UCSD-AML1 (cell line): ENCODE measurements at regions not wholly inside any gene's neighbourhood (a gene's known extent, or its start where the extent isn't known, plus 50 kb on each side); places are given as distances from the start of the nearest gene placed in this dataset.
A peak's percentile ranks its signal among the peaks of the same experiment; 100 is the strongest.
"Not testable (repeated sequence)": the region's sequence is repeated elsewhere in the genome, so short reads cannot be mapped to it uniquely, and the experiment has no call there.

Source experiments
- DNase-seq: peaks from one replicate; lab custom pipeline; 2025; ENCODE audit not compliant: unreplicated experiment; lab: John Stamatoyannopoulos, UW

DNA sequence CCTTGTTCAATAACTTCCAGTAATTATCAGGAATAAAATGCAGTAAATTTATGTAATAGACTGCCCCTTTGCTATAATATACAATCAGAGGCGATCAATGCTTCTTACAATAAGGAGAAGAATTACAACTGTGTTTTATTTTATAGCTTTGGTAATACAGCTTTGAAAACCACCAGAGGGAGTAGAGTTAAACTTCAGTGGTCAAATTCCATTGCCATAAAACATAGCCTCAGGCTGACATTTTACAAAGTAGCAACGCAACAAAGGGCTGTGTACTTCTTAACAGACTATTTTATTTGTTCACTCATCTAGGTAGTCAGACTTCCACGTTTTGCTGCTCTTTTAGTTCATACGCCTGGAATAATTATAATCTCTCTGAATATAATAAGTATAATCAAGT, 58.5 kb downstream of the TEX13C start:
- no peak for DNase-seq

DNA sequence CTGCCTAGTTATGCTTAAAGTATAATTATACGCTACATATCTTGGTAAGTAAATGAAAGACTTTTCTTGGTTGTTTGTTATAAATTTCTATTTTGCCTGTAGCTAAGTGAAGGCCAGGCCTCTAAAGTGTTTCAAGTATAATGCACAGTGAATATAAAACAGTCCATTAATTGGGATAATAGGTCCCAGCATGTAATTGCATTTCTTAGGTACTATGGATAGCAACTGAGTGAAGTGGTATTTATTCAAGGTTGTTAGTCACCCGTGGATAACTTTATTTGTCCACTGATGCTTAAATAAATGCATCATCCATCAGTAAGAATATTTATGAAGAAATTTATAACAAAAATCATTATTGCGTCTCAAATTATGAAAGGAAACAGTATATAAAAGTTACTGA, 59.1 kb downstream of the TEX13C start:
- no peak for DNase-seq

DNA sequence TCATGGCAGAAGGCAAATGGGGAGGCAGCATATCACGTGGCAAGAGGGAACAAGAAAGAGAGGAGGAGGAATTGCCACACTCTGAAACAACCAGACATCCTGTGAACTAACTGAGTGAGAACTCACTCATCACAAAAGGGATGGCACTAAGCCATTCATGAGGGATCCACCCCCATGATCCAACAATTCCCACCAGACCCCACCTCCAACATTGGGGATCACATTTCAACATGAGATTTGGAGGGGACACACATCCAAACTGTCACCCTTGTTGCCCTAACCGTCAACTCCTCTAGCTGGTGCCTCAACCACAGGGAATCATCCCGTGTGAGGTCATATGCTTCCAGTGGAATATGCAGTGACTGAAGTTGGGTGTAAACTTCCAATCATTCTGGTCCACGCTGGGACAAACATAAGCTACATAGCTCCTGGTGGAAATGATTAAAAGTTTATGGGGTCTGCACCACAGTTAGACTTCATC, 62.5 kb downstream of the TEX13C start:
- no peak for DNase-seq

DNA sequence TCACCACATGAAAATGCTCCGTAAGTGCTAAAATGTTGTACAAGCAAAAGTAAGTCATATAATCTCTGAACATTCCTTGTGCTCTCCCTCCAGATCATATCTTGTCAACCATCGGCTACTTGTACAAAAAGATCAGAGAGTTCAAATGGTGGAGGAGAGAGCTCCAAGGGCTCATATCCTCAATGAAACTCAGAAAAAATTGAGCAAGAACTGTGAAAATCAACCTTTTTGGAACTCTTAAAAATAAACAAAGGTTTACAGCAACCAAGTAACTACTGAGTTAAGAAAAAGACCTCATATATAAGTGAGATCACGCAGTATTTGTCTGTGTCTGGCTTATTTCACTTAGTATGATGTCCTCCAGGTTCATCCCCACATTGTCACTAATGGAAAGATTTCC, 63.2 kb downstream of the TEX13C start:
- DNase-seq = no peak

DNA sequence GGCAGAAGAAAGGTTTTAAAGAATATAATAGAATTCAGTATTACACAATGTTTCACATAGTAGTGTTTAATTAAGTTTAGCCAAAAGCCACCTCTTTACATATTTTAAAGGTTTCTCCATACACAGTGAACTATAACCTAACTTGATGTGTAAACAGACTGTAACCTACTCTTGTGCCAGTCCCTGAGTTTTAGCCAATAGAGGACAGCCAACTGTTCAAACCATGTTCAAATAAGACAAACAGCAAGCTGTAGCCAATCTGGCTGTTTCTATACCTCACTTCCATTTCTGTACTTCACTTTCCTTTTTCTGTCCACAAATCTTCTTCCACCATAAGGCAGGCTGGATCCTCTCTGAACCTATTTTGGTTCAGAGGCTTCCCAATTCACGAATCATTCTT, 65.2 kb downstream of the TEX13C start:
- no peak for DNase-seq

DNA sequence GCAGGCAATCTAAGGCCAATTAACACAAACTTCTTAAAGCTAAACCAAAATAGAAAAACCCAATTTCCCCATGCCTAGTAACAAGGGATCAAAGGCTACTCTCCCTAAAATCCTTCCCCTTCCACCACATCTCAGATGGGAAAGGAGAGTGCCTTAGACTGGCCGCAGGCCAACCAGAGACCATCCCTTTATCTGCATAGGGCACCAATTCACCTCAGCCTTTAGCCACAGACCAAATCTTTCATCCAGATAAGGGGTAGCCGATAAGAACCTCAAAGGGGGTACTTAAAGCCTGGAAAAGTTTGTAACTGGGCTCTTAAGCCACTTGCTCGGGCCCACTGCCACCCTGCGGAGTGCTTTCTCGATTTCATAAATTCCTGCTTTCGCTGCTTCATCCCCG, 68.3 kb downstream of the TEX13C start:
- no peak for DNase-seq

DNA sequence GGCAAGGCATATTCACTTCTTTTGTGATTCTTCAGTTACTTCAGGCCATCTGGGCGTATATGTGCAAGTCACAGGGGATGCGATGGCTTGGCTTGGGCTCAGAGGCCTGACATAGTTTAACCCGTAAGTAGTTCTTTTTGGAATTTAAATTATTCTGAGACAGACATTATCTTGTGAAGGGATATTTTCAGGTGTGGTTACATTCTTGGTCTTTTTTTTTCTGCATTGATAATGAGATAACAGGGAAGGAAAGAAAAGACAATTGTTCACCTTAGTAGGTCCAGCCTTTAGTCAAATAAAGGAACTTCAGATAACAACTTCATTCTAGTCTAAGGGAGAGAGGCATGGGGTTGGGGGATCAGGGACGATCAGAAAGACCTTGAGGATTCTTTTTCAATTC, 74.8 kb downstream of the TEX13C start:
- no peak for DNase-seq

DNA sequence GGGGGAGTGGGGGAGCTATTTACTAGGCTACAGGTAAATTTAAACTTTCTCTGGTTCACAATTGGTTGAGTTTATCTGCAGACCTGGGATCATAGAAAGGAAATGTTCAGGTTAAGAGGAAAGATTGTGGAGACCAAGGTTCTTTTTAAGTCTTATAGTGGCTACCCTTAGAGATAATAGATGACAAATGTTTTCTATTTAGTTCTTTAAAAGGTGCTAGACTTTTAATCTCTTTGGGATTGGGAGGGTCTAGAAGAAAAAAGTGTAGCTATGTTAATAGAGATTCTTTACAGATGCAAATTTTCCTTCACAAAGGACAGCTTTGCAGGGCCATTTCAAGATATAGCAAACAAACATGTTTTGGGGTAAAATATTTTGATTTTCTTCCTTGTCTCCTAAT, 76.0 kb downstream of the TEX13C start:
- no peak for DNase-seq

DNA sequence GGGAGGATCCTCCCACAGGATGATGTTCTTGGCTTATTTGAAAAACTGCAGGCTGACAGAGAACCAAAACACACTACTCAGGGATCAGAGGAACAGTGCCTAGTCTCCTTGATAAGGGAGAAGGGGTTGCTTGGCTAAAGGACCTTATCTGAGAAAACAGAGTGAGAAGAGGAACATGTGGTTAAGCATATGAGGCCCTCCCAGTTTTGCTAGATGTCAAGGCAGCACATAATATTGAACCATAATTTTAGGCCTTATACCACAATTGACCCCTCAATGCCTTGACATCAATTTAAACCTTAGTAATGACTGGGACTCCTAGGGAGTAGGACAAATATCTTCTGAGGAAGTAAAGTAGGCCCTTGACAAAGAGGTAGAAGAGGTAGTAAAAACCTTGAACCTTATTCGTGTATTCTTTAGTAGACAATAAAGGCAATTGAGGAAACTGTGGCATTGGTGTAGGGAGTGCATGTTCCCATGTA, 79.3 kb downstream of the TEX13C start:
- no peak for DNase-seq

DNA sequence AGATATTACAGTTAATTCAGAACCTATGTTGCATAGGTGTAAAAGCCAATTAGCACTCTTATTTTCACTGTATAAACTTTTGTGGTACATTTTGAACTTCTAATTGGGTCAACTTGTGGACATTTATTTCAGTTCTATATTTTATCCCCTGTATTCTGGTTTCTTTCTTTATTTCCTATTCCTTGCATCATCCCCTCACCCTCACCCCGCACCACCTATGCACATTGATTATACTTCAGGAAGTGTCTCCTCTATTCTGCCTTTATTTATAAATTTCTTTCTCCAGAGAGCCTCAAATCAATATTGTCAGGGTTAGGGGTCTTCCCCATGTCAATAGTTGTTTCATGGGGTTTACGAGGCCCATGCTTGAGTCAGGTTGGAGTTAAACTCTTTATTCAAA, 83.1 kb downstream of the TEX13C start:
- no peak for DNase-seq

DNA sequence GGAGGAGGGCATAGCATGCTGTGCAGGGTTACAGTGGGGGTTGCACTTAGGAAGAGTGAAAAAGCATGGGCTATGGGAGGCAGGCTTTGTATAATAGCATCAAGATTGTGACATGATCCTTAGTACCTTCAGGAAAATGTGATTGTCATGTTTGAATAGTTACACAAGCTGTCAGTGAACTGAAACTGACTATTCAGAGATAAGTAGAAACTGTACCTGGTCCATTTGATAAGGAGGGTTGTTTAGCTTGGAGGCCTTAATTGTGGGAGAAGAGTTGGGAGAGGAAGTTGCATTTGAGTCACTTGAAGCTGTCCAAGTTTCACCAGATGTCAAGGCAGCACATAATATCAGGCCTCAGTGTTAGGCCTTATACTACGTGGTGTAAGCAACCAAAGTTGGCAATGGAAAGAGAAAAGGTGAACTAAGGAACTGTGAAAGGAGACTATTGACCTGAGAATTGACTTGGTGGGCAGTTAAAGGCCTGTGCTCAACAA, 85.0 kb downstream of the TEX13C start:
- DNase-seq = no peak

DNA sequence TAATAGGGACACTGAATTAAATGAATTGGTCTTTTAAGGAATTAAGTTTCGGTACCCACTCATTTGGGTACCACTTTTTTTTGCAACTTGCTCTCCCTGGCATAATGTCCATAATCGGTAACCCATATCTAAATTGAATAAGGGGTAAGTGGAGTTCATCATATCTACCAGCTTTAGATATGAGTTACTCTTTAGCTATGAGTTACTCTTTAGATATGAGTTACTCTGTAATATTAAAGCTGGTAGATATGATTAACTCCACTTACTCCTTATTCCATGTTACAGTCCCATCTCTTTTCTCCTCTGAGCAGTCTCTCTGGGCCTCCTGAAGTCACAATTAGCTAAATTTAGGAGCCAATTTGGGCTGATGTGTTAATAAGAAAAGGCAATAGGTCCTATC, 85.7 kb downstream of the TEX13C start:
- DNase-seq = no peak

DNA sequence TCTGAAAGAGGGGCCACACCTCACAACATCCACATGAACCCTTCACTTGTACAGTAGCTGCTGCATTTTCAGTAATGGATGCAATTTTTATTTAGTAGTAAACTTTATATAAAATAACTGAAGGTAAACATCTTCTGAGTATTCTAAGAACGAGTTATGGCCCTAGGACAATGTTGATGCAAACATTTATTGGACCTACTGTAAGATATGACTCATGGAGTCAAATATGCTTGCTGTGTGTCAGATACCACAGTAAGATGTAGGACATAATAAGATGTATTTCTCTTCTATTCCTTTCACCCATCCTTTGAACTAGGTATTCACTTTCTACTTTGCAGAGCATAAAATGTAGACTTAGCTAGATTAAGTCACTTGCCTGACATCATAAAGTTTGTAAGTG, 87.6 kb downstream of the TEX13C start:
- no peak for DNase-seq

DNA sequence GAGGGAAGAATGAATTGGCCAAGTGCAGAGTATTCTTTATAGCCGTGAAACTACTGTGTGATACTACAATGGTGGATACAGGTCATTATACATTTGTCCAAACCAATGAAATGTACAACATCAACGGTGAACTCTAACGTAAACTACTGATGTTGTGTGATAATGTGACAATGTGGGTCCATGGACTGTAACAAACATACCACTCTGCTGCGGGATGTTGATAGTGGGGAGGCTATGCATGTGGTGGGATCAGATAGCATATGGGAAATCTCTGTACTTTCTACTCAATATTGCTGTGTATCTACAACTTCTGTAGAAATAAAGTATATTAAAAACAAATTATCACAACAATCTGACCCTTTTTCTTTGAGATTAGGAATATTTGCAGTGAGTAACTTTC, 101.1 kb downstream of the TEX13C start:
- no peak for DNase-seq

DNA sequence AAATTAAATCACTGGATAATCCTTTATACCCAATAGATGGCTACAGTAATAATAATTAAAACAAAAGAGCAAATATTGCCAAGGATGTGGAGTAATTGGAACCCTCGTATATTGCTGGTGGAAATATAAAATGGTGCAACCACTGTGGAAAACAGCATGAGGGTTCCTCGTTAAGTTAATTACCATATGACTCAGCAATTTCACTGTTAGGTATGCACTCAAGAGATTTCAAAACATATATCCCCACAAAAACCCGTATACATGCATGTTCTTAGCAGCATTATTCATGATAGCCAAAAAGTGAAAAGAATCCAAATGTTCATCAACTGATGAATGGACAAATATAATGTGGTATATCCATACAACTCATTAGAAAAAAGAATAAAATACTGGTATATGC, 103.3 kb downstream of the TEX13C start:
- DNase-seq = no peak

DNA sequence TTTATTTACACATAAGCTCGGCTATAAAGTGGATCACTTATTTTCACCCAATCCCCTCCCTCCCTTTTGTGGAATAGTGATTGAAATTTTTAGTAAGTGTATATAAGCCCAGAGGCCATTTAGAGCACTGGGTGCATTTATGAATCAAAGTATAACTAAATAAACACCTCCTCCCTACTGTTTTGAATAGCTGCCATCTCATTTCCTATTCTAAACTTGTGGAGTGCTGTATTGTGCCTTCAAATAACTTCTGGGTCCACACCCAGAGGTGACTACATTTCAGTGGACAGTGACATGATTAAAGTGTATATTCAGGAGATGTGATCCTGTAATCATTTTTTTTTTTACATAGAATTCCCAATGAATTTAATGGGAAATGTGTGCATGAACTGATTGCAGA, 104.9 kb downstream of the TEX13C start:
- no peak for DNase-seq

DNA sequence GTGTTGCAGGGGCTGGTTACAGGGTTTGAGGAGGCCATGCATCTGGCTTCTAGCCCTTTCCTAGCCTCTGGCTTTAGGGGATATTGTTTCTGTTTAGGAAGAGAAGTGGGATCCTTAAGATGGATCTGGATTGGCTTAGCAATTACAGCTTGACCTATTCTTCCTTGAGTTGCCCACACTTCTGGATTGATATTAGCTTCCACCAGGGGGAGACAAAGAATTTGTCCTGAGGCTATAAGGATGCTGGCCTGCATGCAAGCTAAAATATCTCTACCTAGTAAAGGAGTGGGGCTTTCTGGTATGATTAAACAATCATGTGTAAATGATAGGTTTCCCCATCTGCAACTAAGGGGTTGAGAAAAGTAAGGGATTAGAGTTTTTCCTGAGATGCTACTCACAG, 117.2 kb downstream of the TEX13C start:
- DNase-seq = no peak

DNA sequence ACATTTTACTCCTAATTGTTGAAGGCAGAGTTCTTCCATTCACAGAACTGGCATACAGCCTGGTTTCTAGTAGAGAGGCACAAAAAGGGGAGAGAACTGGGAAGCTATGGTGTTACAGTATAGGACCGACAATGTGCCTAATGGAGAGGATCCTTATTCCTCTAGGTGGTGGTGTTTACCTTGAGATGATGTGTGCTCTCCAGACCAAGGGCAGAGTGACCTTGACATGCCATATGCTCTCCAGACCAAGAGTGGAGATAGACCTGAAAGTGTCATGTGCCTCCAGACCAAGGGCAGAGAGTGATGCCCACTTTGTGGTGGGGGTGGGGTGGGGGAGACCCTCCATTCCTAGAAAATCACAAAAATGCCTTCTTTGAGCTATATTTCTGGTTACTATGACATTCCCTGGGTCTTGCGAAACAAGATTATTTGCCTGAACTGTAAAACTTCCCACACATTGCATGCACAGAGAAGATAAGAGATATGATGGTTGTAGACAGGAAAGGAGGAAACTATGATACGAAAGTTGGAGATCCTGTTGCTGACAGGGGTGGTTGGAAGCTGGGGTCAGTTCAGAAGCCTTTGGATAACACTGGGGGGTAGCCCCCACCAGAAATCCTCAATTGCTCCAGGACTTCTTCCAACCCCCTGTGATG, 119.7 kb downstream of the TEX13C start:
- DNase-seq = peak; percentile 35

DNA sequence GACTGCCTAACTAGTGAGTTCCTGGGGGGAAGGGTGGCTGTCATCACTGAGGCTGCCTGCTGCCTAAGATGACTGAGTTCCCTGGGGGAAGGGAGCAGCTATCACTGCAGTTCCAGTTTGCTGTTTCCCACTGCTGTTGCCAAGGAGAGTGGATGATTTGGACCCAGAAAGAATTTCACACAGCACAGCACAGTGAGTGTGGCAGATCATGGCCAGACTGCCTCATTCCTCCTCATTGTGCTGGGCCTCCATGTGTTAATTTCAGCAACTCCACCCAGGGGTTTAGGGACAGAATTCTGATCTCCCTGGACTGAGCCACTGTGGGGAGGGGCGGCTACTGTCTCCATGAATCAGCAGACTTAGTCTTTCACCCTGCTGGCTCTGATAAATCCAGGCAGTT, 125.0 kb downstream of the TEX13C start:
- DNase-seq = peak; percentile 29

DNA sequence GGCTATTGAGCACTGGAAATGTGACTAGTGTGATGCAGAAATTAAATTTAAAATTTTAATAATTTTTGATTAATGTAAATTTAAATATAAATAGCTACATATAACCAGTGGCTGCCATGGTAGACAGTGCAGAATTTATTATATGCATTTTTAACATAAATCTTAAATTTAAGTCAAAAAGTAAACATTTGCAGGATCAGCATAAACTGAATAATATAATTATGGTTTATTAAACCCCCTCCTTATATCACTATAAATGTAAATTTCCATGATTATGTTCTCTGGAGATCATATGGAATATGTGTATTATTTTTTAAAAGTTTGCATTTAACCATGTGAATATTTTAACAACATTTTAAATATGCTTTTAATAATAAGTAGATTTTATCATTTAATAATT, 155.8 kb downstream of the TEX13C start:
- DNase-seq = no peak

DNA sequence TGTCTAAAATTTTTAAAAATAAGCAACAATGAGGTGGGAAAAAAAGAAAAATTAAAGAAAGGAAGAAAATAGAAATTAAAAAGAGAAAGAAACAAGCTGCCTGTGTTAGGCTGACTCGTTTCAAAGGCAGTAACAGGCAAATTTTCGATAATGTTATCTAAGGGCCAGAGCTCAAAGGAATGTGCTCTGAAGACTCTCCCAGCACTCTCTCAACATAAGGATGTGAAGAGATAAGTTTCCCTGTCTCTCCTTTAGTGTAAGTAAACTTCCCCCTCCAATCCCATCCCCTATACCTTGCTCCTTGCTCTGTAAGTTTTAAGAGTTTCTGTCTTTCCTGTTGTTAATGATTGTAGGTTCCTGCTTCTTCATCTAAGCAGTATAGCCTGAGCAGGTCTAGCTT, 172.8 kb downstream of the TEX13C start:
- no peak for DNase-seq

DNA sequence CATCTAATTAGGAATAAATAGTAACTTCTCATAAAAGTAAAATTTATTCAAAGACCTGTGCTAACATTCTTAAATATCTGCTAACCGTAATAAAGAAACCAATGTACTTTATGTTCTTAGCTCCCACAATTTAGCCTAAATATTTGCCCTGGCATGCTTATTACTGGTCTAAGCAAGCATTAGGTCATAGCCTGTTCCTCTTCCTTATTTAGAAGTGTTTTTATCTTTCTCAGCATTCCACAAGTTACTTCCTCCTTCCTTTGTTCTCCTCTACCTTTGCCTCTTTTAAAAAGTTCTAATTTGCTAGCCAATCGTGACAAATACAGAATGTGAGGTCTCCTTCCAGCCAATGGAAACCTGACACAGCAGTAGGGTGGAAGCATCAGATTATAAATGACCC, 173.3 kb downstream of the TEX13C start:
- not testable (repeated sequence) for DNase-seq

DNA sequence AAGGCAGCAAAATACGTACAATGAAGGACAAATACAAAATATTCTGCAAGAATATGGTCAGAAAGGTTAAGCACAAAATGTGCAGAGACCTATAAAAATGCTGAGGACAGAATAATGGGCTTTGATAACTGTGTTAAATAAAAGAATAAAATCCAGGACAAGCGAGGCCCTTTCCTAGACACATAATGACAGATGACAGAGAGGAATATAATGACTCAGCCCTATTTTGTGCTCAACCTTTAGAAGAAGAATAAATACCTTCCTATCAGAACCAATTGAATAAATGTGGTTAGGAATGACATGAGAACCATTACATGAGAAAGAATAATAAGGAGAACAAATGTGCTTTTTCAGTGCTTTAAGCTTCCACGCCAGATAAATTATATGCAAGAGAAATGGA, 178.0 kb downstream of the TEX13C start:
- no peak for DNase-seq
